ENCODE measurements at regions not wholly inside any gene's neighbourhood (a gene's known extent, or its start where the extent isn't known, plus 50 kb on each side); places are given as distances from the start of the nearest gene placed in this dataset.

DNA sequence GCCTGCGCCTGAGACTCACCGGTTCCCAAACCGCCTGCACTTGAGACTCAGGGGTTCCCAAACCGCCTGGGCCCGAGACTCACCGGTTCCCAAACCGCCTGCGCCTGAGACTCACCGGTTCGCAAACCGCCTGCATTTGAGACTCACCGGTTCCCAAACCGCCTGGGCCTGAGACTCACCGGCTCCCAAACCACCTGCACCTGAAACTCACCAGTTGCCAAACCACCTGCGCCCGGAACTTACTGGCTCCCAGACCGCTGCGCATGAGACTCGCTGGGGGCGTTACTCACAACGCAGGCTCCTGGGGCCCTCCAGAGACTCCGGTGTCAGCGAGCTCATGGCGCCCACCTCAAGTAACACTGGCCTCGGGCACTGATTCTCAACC, 90.2 kb downstream of the DACT2 start:
- TF ChIP-seq CTCF (IDR thresholded peaks at IDR 0.05) = no peak
- no peak for TF ChIP-seq POLR2A (IDR thresholded peaks at IDR 0.05)

All from lower leg skin (tissue), 3 donors.